Fibroblast of skin of abdomen (primary cell): ENCODE measurements at regions not wholly inside any gene's neighbourhood (a gene's known extent, or its start where the extent isn't known, plus 50 kb on each side); places are given as distances from the start of the nearest gene placed in this dataset.

Source experiments
- DNase-seq: peaks from one replicate; pipeline ENCODE4 v3.0.0-alpha.2; 2013

- DNase-seq: no peak
These were observed 378.2 kb upstream of the BTBD3 start for GRCh38 chr20:11539450-11539849.

- no peak for DNase-seq
These were observed 377.1 kb upstream of the BTBD3 start for GRCh38 chr20:11540558-11540957.

- DNase-seq: no peak
These were observed 375.0 kb upstream of the BTBD3 start for GRCh38 chr20:11542645-11543044.

- DNase-seq: peak; percentile 67
These were observed 373.5 kb upstream of the BTBD3 start for GRCh38 chr20:11544029-11544678.

GRCh38 chr20:11546939-11547338 lies 370.8 kb upstream of the BTBD3 start:
- no peak for DNase-seq

GRCh38 chr20:11549172-11550103 lies 368.3 kb upstream of the BTBD3 start:
- DNase-seq: no peak

- DNase-seq: no peak
These were observed 366.9 kb upstream of the BTBD3 start for GRCh38 chr20:11550657-11551338.

- no peak for DNase-seq
These were observed 366.2 kb upstream of the BTBD3 start for GRCh38 chr20:11551479-11551878.

GRCh38 chr20:11553603-11554002 lies 364.1 kb upstream of the BTBD3 start:
- DNase-seq: no peak

- no peak for DNase-seq
These were observed 362.2 kb upstream of the BTBD3 start for GRCh38 chr20:11555510-11555909.

- DNase-seq: no peak
These were observed 361.3 kb upstream of the BTBD3 start for GRCh38 chr20:11556410-11556809.

- no peak for DNase-seq
These were observed 353.2 kb upstream of the BTBD3 start for GRCh38 chr20:11564491-11564890.

- no peak for DNase-seq
These were observed 348.5 kb upstream of the BTBD3 start for GRCh38 chr20:11569163-11569562.

GRCh38 chr20:11573507-11573906 lies 344.2 kb upstream of the BTBD3 start:
- no peak for DNase-seq

- no peak for DNase-seq
These were observed 336.4 kb upstream of the BTBD3 start for GRCh38 chr20:11581271-11581670.

- DNase-seq: peak; percentile 58
These were observed 335.6 kb upstream of the BTBD3 start for GRCh38 chr20:11582060-11582459.

GRCh38 chr20:11585752-11586352 lies 331.8 kb upstream of the BTBD3 start:
- peak; percentile 5 for DNase-seq

GRCh38 chr20:11588875-11589274 lies 328.8 kb upstream of the BTBD3 start:
- no peak for DNase-seq

GRCh38 chr20:11591965-11592364 lies 325.7 kb upstream of the BTBD3 start:
- DNase-seq: no peak

- no peak for DNase-seq
These were observed 313.4 kb upstream of the BTBD3 start for GRCh38 chr20:11604339-11604738.

- no peak for DNase-seq
These were observed 310.6 kb upstream of the BTBD3 start for GRCh38 chr20:11607047-11607446.

- no peak for DNase-seq
These were observed 309.0 kb upstream of the BTBD3 start for GRCh38 chr20:11608736-11609135.

- DNase-seq: no peak
These were observed 293.0 kb upstream of the BTBD3 start for GRCh38 chr20:11624704-11625103.
